AG10803 (cell line): ENCODE measurements at regions not wholly inside any gene's neighbourhood (a gene's known extent, or its start where the extent isn't known, plus 50 kb on each side); places are given as distances from the start of the nearest gene placed in this dataset.

Experiments
- DNase-seq: peaks from one replicate; pipeline ENCODE4 v3.0.0; 2010; ENCODE audit warnings: low read depth
- H3K4me3 ChIP-seq: 2 replicates; pipeline ENCODE4 v1.5.1; 2011; ENCODE audit warnings: mild to moderate bottlenecking, low read length, control low read depth
- TF ChIP-seq, protein P1 (sequence below): conservative IDR thresholded peaks from 2 replicates; pipeline ENCODE4 v1.5.1; 2011; ENCODE audit warnings: mild to moderate bottlenecking, low read length, control low read depth, inconsistent platforms

- DNase-seq: no peak
- TF ChIP-seq, protein P1, sequence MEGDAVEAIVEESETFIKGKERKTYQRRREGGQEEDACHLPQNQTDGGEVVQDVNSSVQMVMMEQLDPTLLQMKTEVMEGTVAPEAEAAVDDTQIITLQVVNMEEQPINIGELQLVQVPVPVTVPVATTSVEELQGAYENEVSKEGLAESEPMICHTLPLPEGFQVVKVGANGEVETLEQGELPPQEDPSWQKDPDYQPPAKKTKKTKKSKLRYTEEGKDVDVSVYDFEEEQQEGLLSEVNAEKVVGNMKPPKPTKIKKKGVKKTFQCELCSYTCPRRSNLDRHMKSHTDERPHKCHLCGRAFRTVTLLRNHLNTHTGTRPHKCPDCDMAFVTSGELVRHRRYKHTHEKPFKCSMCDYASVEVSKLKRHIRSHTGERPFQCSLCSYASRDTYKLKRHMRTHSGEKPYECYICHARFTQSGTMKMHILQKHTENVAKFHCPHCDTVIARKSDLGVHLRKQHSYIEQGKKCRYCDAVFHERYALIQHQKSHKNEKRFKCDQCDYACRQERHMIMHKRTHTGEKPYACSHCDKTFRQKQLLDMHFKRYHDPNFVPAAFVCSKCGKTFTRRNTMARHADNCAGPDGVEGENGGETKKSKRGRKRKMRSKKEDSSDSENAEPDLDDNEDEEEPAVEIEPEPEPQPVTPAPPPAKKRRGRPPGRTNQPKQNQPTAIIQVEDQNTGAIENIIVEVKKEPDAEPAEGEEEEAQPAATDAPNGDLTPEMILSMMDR: no peak
Measured at GRCh38 chr5:174590820-174591219, 133.6 kb upstream of the MSX2 start.

DNA sequence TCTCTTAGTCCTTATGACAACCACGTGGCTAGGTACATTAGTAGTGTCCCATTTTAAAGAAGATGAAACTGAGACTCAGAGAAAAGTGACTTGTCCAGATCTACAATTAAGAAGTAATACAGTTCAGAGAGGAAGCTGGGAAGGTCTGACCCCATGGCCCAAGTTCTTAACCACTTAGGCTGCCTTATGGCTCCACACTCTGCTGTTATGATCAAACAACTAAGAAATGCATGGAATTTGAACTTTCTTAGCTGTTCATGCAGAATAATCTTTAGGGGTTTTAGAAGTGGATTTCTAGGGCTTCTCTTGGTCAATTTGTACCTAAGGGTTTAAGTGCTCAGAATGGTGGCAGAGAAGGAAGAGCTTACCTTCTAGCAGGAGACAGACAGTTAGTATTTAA, 128.0 kb upstream of the MSX2 start:
- TF ChIP-seq, protein P1: no peak
- no peak overlapping the region for H3K4me3 ChIP-seq
- DNase-seq: no peak

More at GRCh38 chr5:174590820-174591219, 133.6 kb upstream of the MSX2 start:
- H3K4me3 ChIP-seq: no peak overlapping the region

GRCh38 chr5:174599992-174600391, 124.4 kb upstream of the MSX2 start:
- no peak for DNase-seq
- TF ChIP-seq, protein P1: no peak
- no peak overlapping the region for H3K4me3 ChIP-seq

- no peak overlapping the region for H3K4me3 ChIP-seq
- no peak for DNase-seq
- TF ChIP-seq, protein P1: no peak
Measured at GRCh38 chr5:174601946-174602345, 122.4 kb upstream of the MSX2 start.

- TF ChIP-seq, protein P1: no peak
- no peak overlapping the region for H3K4me3 ChIP-seq
- no peak for DNase-seq
Measured at GRCh38 chr5:174606153-174606552, 118.2 kb upstream of the MSX2 start.

DNA sequence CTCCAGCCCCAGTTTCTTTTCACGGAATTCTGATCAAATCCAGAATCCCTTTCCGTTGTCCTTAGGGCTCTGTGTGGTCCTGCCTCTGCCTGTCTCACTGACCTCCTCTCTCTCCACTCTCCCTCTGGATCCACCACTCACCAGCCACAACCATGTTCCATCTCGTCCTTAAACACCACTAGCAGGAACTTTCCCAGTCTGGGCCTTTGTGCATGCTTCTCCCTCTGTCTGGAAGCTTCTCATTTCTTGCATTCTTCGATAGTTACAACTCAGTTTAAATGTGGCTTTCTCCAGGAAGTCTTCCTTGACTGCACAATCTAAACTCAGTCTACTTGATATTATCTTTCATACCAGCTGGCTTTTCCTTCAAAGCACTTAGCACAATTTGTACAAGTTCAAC, 117.7 kb upstream of the MSX2 start:
- no peak for DNase-seq
- TF ChIP-seq, protein P1: no peak
- no peak overlapping the region for H3K4me3 ChIP-seq

DNA sequence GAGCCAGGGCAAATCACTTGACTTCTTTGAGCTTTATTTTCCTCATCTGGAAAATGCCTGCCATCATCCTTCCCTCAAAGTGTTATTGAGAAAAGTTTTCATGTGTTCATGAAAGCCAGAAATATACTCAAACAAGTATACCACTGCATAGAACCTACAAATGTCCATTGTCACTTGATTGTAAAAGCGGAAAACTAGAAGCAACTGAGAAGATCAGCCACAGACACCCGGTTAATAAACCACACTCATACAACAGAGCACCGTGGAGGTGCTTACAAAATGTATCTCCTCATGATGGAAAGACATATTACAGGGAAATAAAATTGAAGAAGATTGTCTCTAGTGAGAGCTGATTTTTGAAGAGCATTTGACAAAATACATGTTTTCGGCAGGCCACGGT, 117.2 kb upstream of the MSX2 start:
- no peak overlapping the region for H3K4me3 ChIP-seq
- TF ChIP-seq, protein P1: no peak

More for the DNA sequence above, 117.2 kb upstream of the MSX2 start:
- no peak for DNase-seq
